ENCODE measurements at regions not wholly inside any gene's neighbourhood (a gene's known extent, or its start where the extent isn't known, plus 50 kb on each side); places are given as distances from the start of the nearest gene placed in this dataset.

DNA sequence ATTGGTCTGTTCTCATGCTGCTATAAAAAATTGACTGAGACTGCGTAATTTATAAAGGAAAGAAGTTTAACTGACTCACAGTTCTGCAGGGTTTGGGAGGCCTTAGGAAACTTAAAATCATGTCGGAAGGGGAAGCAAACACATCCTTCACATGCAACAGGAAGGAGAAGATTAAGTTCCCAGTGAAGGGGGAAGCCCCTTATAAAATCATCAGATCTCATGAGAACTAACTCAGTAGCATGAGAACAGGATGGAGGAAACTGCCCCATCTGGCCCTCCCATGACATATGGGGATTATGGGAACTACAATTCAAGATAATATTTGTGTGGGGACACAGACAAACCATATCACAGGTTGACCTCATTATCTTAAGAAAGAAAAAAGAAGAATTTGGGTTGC, 134.5 kb downstream of the PPP1R3A start:
- Histone ChIP-seq H3K9ac (ENCODE audit: low read depth in 2 of 2, low read length in 2 of 2) (no peak overlapping the region), H3K4me1 (no peaks in the 10 kb centered on the region), H3K27ac (no peak overlapping the region), H3K36me3 (no peaks in the 10 kb centered on the region), H3K9me3 (no peaks in the 10 kb centered on the region), H3K27me3 (no peaks in the 10 kb centered on the region), H3K4me3 (no peak overlapping the region)
- TF ChIP-seq, protein P1, sequence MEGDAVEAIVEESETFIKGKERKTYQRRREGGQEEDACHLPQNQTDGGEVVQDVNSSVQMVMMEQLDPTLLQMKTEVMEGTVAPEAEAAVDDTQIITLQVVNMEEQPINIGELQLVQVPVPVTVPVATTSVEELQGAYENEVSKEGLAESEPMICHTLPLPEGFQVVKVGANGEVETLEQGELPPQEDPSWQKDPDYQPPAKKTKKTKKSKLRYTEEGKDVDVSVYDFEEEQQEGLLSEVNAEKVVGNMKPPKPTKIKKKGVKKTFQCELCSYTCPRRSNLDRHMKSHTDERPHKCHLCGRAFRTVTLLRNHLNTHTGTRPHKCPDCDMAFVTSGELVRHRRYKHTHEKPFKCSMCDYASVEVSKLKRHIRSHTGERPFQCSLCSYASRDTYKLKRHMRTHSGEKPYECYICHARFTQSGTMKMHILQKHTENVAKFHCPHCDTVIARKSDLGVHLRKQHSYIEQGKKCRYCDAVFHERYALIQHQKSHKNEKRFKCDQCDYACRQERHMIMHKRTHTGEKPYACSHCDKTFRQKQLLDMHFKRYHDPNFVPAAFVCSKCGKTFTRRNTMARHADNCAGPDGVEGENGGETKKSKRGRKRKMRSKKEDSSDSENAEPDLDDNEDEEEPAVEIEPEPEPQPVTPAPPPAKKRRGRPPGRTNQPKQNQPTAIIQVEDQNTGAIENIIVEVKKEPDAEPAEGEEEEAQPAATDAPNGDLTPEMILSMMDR (IDR thresholded peaks at IDR 0.05) = no peak
- intact Hi-C loops (cut with DNase I) = no loop called here
- no peak for DNase-seq

DNA sequence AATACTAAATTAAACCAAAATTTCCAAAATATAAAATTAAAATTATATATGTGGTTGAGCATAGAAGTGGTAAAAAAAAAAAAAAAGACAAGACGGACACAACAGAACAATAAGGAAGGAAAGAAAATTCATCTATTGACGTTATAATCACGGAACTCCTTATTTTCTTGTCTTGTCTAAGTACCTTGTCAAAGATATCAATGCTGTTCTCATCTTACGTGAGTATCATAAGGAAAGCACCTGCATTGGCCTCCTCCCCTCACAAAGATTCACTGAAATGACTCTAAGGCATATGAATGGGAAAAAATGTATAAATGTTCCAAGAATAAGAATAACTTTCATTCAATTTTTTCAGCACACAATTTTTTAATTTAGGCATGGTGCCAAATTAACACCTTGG, 135.4 kb downstream of the PPP1R3A start:
- Histone ChIP-seq H3K27me3 (no peaks in the 10 kb centered on the region), H3K4me1 (no peaks in the 10 kb centered on the region), H3K36me3 (no peaks in the 10 kb centered on the region), H3K9me3 (no peaks in the 10 kb centered on the region), H3K4me3 (no peak overlapping the region), H3K27ac (no peak overlapping the region), H3K9ac (ENCODE audit: low read depth in 2 of 2, low read length in 2 of 2) (no peak overlapping the region)
- intact Hi-C loops (cut with DNase I) = no loop called here
- TF ChIP-seq, protein P1 (IDR thresholded peaks at IDR 0.05) = no peak
- no peak for DNase-seq

DNA sequence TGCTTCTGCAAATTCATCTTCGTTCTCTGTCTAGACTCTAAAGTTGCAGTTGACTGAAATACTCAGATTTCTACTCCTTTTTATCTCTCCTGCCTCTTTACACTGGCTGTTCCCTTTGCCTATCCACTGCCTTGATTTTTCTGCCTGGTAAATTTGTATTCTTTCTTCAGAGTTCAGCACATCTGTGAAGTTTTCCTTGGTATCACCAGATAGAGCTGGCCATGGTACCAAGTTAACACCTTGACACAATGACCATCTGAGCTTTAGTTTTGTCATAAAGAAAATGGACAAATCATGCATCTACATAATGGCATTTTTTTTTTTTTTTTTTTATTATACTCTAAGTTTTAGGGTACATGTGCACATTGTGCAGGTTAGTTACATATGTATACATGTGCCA, 143.0 kb downstream of the PPP1R3A start:
- no peaks in the 10 kb centered on the region for H3K27me3 ChIP-seq
- H3K9ac ChIP-seq (ENCODE audit: low read depth in 2 of 2, low read length in 2 of 2) = no peak overlapping the region
- no peaks in the 10 kb centered on the region for H3K9me3 ChIP-seq
- TF ChIP-seq, protein P1 (IDR thresholded peaks at IDR 0.05) = no peak
- H3K4me1 ChIP-seq = no peaks in the 10 kb centered on the region
- H3K4me3 ChIP-seq = no peak overlapping the region
- DNase-seq = no peak
- intact Hi-C loops (cut with DNase I) = no loop called here
- H3K27ac ChIP-seq = no peak overlapping the region
- H3K36me3 ChIP-seq = no peaks in the 10 kb centered on the region

DNA sequence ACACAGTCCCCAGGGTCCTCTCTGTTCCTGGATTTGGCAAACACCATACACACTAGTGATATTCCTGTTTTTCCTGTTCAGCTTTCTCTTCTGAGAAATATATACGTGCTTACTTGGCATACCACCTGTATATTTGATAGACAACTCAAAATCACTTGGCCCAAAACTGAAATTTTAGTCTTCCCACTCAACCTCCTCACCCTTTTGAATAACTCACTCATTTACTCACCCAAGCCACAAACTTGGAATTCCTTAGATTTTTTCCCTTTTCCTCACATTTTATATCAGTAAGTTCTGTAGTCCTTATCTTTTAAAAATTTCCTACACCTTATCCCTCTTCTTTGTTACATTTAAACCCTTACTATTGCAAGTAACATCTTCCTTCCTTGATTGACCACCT, 143.4 kb downstream of the PPP1R3A start:
- Histone ChIP-seq H3K36me3 (no peaks in the 10 kb centered on the region), H3K27ac (no peak overlapping the region), H3K4me3 (no peak overlapping the region), H3K9ac (ENCODE audit: low read depth in 2 of 2, low read length in 2 of 2) (no peak overlapping the region), H3K9me3 (no peaks in the 10 kb centered on the region), H3K27me3 (no peaks in the 10 kb centered on the region), H3K4me1 (no peaks in the 10 kb centered on the region)
- intact Hi-C loops (cut with DNase I) = no loop called here
- TF ChIP-seq, protein P1 (IDR thresholded peaks at IDR 0.05) = no peak
- no peak for DNase-seq

DNA sequence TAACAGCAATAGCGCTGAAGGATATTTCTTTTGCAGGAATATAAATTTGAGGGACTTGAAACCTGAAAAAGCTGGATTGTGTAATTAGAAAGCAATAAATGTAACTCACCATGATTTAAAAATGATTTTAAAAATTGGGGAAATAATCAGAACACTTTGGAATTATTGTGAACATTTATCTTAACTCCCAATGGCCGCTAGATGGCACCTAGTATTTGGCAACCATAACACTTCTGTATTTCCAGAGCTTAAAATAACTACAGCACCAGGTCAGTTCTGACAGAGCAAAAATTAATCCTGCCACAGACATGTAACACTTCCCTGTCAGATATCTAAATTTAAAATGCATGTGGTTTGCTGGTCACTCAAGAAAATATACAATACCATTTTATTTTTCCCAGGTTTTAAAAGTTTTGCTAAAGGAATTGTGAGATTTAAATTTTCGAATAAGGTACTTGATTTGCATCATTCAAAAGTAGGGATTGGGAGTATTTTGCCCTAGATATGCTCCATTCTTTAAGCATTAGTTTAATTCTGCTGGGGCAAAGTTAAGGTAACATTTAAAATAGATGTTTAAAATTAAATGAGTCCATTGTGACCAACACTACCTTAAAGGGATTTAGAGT, 144.5 kb downstream of the PPP1R3A start:
- no peak for DNase-seq
- Histone ChIP-seq H3K36me3 (no peaks in the 10 kb centered on the region), H3K27me3 (no peaks in the 10 kb centered on the region), H3K9me3 (no peaks in the 10 kb centered on the region), H3K27ac (no peak overlapping the region), H3K9ac (ENCODE audit: low read depth in 2 of 2, low read length in 2 of 2) (no peak overlapping the region), H3K4me1 (no peaks in the 10 kb centered on the region), H3K4me3 (no peak overlapping the region)
- intact Hi-C loops (cut with DNase I) = no loop called here
- TF ChIP-seq, protein P1 (IDR thresholded peaks at IDR 0.05) = peak; percentile 42
